HG03460 (cell line): ENCODE measurements at regions not wholly inside any gene's neighbourhood (a gene's known extent, or its start where the extent isn't known, plus 50 kb on each side); places are given as distances from the start of the nearest gene placed in this dataset.
A peak's percentile ranks its signal among the peaks of the same experiment; 100 is the strongest.

ENCODE experiments used
- ATAC-seq: cut with Tn5 transposase; IDR thresholded peaks from one replicate; pipeline ENCODE4 v1.9.1; 2021; ENCODE audit not compliant: unreplicated experiment

DNA sequence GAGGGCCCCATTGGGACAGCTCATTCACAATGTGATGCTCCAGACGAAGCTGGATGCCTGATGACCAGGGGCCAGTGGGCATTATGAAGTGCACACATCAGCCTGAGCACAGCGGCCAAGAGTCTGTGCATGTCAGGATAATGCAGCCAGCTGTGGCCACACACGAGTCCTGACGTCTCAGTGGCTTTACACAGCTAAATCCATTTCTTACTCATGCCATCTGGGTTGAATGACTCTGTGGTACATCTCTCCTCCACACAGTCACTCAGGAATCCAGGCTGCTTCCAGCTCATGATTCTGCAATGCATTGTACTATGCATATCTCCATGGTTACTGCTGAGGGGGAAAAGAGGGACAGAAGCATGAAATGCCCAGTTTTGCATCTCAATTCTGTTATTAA is 123.6 kb downstream of the PRLHR start:
- no peak for ATAC-seq

- ATAC-seq, result no peak
These were observed 125.0 kb downstream of the PRLHR start for GRCh38 chr10:118470470-118470869.

- no peak for ATAC-seq
These were observed 125.1 kb upstream of the FAM204A start for GRCh38 chr10:118467200-118467599.

GRCh38 chr10:118465300-118465874 is 123.3 kb upstream of the FAM204A start:
- ATAC-seq, result no peak

GRCh38 chr10:118463740-118464139 is 121.6 kb upstream of the FAM204A start:
- ATAC-seq, result no peak

- ATAC-seq, result no peak
These were observed 120.3 kb upstream of the FAM204A start for GRCh38 chr10:118462401-118462800.

DNA sequence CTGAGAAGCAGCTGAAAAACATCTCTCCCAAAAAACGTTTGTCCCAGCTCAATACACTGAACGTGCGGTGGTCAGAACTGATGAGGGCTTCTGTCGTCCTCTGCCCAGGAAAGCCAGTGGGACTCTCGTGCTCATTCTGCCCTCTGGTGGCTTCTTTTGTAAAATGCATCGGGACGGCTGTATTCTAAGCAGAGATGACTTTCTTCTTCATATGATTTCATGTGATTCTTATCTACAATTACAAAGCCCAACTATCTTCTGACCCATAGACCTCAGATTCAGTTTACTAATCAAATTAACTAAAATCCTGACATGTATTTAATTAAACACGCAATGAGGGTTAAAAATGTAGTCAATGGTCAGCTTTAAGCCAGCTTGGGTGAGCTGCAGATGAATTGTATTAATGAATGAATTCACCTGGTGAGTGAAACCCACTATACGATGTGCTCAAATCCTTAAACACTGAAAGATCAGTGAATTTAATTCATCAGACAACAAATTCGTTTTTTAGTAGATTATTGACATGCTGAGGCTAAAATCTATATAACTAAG is 117.6 kb upstream of the FAM204A start:
- ATAC-seq, result peak; percentile 86

- no peak for ATAC-seq
These were observed 117.0 kb upstream of the FAM204A start for GRCh38 chr10:118458957-118459641.

DNA sequence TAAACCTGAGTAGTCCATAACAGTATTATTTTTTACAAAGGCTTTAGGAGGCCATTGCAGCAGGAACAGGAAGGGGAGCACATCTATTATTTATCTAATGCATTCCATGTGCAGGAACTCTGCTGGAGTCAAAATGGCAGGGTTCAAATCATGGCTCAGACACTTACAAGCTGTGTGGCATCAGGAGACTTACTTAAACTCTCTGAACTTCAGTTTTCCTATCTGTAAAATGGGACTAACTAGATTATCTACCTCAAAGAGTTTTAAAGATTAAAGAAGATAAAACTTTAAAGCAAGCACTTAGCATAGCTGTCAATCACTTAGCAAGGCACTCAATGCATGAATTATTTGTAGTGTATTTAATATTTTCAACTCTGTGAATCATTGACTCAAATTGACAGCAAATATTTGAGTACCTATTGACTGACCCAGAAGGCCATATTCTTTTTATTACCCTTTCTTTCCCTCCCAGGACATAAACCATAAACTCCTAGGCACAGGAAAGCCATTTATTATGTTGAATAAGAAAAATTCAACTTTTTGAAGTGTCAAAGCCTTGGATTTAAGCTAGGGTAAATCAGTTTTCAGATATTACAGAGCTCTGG is 115.8 kb upstream of the FAM204A start:
- no peak for ATAC-seq

- ATAC-seq, result no peak
These were observed 113.1 kb upstream of the FAM204A start for GRCh38 chr10:118455181-118455695.

DNA sequence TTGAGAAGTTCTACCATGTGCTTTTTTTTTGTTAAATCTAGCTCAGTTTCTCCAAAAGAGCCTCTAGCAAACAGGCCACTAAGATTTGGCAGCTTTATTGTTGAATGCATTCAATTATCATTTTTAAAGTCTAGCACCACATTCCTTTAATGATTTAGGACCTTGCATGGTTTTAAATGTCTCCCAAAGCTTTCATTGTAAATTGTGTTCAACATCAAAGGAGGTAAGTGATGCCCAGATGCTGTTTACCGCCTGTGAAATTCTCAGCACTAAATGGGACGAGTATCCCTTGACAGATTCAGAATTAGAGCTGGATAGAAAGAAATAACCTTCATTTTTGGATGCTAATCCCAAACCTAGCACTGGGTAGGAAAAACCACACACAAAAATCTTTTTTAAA is 112.1 kb upstream of the FAM204A start:
- ATAC-seq, result no peak

DNA sequence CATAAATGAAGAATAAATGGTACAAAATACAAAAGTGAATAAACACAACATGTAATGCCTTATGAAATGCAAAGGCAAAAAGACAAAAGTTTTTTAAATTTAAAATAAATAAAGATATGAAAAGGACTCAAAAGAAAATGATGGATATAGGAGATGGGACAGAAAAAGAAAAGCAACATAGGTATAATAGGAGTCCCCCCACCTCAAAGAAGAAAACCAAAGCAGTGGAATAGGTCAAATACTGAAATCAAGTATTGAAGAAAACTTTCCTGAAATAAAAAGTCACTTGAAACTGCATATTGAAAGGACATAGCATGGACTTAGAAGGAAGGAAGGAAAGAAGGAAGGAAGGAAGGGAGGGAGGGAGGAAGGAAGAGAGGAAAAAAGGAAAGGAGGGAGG is 110.0 kb upstream of the FAM204A start:
- ATAC-seq, result no peak

- ATAC-seq, result no peak
These were observed 107.4 kb upstream of the FAM204A start for GRCh38 chr10:118449521-118449920.

DNA sequence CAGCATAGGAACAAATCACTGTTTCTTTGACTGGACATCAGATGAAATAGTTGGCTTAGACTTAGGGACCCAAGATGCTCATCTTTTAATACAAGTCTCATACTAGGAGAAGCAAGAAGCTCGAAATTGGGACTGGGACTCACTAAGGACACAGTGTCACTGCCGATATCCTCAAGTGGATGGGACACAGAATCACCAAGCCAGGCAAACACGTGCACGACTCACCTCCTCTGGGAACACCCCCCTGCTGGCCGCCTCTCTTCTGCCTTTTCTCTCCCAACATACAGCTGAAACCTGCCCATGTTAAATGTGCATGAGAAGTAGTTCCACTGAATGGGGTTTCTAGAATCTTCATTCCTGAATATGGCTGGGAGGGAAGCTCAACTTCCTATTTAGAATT is 106.6 kb upstream of the FAM204A start:
- ATAC-seq, result no peak

DNA sequence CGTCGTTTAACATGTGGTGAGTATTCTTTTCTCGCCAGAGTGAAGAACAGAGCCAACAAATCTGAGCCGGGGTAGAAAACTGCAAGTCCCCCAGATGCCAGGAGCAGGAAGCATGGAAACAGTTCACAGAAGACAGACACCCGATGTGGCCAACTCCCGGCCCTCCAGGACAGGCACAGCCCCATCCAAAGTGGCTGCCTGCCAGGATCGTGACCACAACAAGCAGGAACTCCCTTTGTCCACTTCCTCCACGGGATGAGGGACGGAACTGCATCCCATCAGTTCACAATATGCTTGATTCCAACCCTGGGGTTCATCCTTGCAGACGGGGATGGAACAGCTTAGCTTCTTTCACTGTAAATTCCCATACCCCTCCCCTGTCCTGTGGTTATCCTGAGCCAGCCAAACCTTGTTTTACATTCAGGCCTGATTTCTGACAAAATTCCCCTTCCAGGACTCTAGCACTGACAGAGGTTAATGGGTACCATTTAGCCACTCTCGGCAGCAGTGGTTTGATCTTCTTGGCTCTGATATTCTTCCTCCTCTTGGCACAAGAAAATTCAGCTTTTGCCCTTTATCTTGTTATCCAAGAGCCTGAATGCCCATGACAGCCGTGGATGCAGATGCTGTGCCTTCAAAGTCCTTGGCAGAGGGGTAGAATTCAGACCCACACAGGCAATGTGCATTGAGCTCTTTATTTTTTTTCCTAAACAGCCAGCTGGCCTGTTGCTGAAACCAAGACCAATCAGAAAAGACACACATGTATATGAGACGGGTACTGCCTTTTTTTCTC is 105.5 kb upstream of the FAM204A start:
- no peak for ATAC-seq

DNA sequence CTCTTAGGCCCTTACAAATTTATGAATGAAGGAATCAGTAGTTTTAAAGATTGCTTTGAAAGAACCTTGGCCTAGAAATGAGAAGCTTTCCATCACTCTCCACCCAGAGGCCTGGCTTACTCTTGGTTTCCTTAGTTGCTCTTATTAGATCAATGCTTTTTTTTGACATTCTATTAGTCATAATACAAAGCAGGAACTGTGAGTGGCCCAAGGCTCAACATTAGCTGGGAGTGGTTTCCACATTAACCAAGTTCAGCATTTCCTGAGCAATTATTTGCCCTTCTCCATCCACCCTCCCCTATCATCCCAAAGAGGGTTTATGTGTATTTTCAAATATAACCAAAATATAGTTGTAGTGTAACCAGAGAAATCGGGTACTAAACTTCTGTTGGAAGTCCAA is 103.4 kb upstream of the FAM204A start:
- no peak for ATAC-seq

DNA sequence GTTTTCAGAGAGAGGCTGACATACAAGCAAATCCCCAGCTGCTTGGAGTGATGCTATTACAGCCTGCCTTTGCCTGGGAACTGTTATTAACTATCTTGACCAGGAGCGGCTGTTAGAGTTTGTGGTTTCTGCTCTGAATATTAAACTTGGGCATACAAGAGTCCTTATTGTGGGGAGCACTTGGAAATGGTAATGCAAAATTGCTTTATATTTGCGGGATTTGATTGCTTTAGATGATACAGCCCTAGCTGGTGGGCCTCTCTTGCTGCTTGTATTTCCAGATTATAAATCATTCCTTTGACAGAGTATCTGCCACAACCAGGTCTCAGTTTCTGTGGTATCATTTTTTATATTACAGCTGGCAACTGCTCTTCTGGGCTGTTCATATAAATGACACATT is 101.9 kb upstream of the FAM204A start:
- no peak for ATAC-seq

DNA sequence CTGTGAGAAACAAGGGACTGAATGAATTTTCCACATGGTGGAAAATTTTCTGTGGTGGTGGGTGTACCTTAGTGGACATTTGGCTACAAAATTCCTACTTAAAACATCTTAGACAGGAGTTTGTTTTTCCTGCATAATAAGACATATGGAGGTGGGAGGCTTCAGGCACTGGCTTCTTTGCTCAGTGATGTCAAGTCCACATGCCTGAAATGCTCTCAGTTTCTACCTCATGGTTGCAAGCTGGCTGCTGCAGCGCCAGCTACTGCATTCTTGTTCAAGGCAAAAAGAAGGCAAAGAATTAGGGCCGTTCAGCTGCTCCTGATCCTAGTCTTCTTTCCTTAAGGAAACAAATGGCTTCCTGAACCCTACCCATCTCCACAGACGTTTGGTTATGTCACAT is 99.9 kb upstream of the FAM204A start:
- ATAC-seq, result no peak

DNA sequence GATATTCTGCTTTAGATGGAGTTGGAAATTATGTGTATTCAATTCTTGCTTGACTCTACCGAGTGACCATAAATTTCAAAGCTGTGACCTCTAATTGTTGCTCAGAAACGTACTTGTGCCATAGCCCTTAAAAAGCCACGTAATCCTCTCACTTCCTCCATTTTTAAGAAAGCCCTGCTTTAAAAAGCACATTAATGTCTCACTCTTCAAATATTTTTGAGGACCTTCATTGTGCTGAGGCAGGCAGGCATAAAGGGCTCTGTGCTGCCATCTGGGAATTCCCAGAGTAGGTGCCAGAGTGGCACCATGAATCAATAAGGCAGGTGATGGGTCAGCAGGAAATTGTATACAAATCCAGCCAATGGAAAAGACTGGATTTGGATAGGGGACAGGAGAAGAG is 97.7 kb upstream of the FAM204A start:
- ATAC-seq, result no peak

DNA sequence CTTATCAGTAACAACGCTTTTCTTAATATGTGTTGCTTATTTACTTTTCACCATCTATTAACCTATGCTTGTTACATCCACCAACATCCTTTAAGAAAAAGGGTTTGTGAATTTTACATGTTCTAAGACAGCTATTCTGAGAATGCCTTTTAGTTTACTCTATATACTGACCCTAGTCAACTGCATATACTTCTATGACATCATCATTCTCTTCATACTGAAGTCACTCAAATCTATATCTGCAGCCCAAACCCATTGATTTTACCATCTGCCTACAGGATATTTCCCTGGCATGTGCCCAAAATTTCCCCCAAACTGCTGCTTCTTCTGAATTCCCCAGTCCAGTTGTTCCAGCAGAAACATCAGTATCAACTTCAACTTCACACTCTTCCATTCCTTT is 94.6 kb upstream of the FAM204A start:
- ATAC-seq, result no peak

GRCh38 chr10:118430190-118430589 is 88.1 kb upstream of the FAM204A start:
- ATAC-seq, result no peak
